GM13976 (cell line): ENCODE measurements at regions not wholly inside any gene's neighbourhood (a gene's known extent, or its start where the extent isn't known, plus 50 kb on each side); places are given as distances from the start of the nearest gene placed in this dataset.

Experiments used
- DNase-seq: peaks from one replicate; pipeline ENCODE4 v3.0.0; 2012; ENCODE audit warnings: low spot score
- in situ Hi-C: fragments of 300-500 bp; cut with MboI; formaldehyde crosslinking; loops from one replicate; pipeline ENCODE4 v1.12.0; 2022; ENCODE audit warnings: low sequenced_read_pairs, mixed read lengths, inconsistent platforms; ENCODE audit not compliant: unreplicated experiment
- TF ChIP-seq, protein P1 (sequence below): IDR thresholded peaks from 2 replicates; pipeline ENCODE4 v1.5.1; 2012; ENCODE audit warnings: borderline replicate concordance, mild to moderate bottlenecking; ENCODE audit not compliant: insufficient read depth; ENCODE audit errors: extremely low read depth, missing control alignments, control extremely low read depth

DNA sequence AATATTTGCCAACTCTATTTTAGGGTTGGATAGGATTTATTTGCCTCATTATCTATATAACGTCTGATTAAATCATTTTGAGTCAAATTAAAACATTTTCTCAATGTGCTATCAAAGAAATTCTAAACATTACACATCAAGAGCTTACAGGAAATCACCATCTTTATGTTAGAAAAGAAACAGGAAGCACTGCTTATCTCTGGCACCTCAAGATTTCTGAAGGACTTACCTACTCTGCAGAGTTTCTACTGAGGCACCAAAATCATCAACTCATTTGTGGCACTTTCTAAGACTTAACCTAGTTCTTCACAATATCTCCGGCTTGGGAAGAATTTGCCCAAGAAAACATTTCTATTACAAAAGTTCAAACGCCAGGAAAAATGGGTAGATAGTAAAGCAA, 181.3 kb upstream of the EOMES start:
- no peak for DNase-seq
- in situ Hi-C loops: no loop called here
- TF ChIP-seq, protein P1, sequence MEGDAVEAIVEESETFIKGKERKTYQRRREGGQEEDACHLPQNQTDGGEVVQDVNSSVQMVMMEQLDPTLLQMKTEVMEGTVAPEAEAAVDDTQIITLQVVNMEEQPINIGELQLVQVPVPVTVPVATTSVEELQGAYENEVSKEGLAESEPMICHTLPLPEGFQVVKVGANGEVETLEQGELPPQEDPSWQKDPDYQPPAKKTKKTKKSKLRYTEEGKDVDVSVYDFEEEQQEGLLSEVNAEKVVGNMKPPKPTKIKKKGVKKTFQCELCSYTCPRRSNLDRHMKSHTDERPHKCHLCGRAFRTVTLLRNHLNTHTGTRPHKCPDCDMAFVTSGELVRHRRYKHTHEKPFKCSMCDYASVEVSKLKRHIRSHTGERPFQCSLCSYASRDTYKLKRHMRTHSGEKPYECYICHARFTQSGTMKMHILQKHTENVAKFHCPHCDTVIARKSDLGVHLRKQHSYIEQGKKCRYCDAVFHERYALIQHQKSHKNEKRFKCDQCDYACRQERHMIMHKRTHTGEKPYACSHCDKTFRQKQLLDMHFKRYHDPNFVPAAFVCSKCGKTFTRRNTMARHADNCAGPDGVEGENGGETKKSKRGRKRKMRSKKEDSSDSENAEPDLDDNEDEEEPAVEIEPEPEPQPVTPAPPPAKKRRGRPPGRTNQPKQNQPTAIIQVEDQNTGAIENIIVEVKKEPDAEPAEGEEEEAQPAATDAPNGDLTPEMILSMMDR: no peak

DNA sequence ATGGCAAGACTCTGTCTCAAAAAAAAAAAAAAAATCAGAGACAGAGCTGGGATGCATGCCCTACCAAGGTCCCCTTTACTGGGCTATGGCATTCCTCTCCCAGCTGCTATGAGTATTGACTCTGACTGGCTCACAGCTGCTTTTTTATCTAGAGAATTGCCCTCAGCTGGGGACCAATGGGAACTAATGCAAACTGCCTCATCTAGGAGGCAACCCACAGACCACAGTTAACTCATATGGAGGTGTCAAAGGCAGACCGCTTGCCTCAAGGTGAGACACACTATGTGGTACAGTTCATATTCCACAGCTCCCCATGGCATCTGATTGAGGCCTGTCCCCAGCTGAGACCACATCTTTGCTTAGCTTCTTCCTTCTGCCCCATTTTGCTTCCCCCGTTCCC, 183.5 kb upstream of the EOMES start:
- TF ChIP-seq, protein P1: no peak
- in situ Hi-C loops: no loop called here
- DNase-seq: no peak

DNA sequence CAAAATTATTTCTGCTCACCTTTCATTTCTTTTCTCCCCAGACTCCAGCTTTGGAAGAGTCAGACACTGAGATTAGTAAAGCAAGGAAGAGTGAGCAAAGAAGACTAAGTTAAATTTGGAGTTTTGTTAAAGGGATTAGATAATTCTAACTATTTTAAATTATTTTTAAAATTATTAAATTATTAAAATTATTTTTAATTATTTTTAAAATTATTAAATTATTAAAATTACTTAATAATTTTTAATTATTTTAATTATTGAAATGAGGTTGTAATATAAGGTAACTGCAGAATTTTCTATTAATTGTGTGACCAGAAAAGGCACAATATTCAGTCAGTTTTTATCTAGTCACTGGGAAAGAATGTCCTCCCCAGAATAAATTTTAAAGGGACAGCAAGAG, 185.0 kb upstream of the EOMES start:
- TF ChIP-seq, protein P1: no peak
- no peak for DNase-seq
- in situ Hi-C loops: no loop called here

DNA sequence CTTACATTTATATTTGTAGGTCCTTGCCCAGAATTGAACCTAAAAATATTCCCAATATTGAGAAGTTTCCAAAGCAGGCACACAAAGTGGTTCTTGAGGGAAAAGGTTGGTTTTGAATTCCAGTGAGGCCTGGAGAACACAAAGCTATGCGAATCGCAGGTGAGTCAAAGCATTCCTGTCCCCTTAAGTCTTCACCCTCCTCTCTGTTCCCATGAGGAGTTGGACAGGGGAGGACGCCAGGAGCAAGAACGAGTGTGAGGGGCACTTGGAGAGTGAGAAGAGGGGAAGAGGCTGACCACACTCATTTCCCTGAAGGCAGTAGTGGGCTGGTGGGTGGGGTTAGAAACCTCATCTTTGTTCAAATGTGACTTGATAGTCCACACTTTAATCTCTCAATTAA, 185.8 kb upstream of the EOMES start:
- TF ChIP-seq, protein P1: no peak

DNA sequence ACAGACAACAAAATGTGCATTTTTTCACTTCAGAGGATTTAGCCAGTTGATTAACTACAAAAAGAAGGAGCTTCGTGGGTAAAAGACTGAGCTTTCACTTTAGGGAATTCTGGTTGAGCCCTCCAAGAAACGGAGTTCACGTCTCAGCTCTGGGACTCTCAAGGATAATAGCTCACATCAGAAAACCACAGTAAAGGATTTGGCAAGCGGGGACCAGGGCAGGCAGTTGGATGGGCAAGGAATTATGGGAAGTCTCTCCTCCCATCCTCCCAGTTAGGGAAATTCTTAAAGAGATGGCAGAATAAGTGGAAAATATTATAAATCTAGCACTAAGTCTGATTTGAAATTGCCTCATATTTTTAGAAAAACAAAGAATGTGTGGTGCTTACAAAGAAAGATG, 188.3 kb upstream of the EOMES start:
- in situ Hi-C loops: no loop called here
- DNase-seq: no peak
- TF ChIP-seq, protein P1: no peak

More for the DNA sequence above, 185.8 kb upstream of the EOMES start:
- in situ Hi-C loops: no loop called here
- DNase-seq: no peak

DNA sequence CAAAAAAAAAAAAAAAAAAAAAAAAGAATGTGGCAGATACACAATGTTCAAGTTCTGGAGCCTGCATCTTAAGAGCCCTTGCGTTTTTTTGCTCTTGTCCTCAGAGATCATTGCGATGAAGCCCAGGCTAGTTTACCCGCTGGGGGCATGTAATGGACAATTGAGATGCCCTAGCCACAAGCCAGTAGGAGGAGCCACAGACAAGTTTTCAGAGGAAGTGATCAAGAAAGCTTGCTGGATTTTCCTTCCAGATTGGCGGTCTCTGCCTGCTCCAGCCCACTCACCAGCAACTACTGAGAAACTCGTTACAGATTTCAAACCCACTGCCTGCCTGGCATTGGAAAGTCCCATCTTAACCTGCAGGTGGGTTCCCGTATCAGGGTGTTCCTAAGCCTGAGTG, 192.1 kb upstream of the EOMES start:
- DNase-seq: no peak
- TF ChIP-seq, protein P1: no peak
- in situ Hi-C loops: no loop called here
